GM12865 (cell line): ENCODE measurements at regions not wholly inside any gene's neighbourhood (a gene's known extent, or its start where the extent isn't known, plus 50 kb on each side); places are given as distances from the start of the nearest gene placed in this dataset.

Experiments
- DNase-seq: peaks from one replicate; pipeline ENCODE4 v3.0.0; 2010; ENCODE audit warnings: low read depth
- H3K4me3 ChIP-seq: 2 replicates; pipeline ENCODE4 v1.5.1; 2011; ENCODE audit warnings: mild to moderate bottlenecking, low read depth, low read length, control low read depth
- CTCF ChIP-seq: IDR thresholded peaks from 2 replicates; pipeline ENCODE4 v1.5.1; 2011; ENCODE audit warnings: low read length, control low read depth, low read depth, inconsistent platforms; ENCODE audit not compliant: insufficient read depth; ENCODE audit errors: missing control alignments

- no peak overlapping the region for H3K4me3 ChIP-seq
- DNase-seq, result no peak
- TF ChIP-seq CTCF, result no peak
Observed at GRCh38 chr1:164369698-164370365, 189.2 kb upstream of the PBX1 start.

GRCh38 chr1:164380893-164381292, 178.1 kb upstream of the PBX1 start:
- no peak for DNase-seq
- no peak overlapping the region for H3K4me3 ChIP-seq
- no peak for TF ChIP-seq CTCF

- TF ChIP-seq CTCF, result no peak
- no peak overlapping the region for H3K4me3 ChIP-seq
- DNase-seq, result no peak
Observed at GRCh38 chr1:164382384-164382783, 176.6 kb upstream of the PBX1 start.

- no peak for TF ChIP-seq CTCF
- no peak for DNase-seq
- no peak overlapping the region for H3K4me3 ChIP-seq
Observed at GRCh38 chr1:164384262-164384661, 174.7 kb upstream of the PBX1 start.

- H3K4me3 ChIP-seq, result no peak overlapping the region
- no peak for DNase-seq
- no peak for TF ChIP-seq CTCF
Observed at GRCh38 chr1:164417016-164417704, 141.8 kb upstream of the PBX1 start.

GRCh38 chr1:164423136-164423535, 135.8 kb upstream of the PBX1 start:
- no peak for DNase-seq
- no peak for TF ChIP-seq CTCF
- H3K4me3 ChIP-seq, result no peak overlapping the region
